NCI-H187 treated with DMSO at 0.1 percent for 48 hours (cell line): ENCODE measurements at regions not wholly inside any gene's neighbourhood (a gene's known extent, or its start where the extent isn't known, plus 50 kb on each side); places are given as distances from the start of the nearest gene placed in this dataset.

ENCODE experiments used
- DNase-seq: peaks from one replicate; lab custom pipeline; 2025; lab: John Stamatoyannopoulos, UW

GRCh38 chr5:3143382-3143781 is 391.9 kb upstream of the IRX2 start:
- DNase-seq = no peak

- peak; percentile 44 for DNase-seq
These were observed 391.0 kb upstream of the IRX2 start for GRCh38 chr5:3142261-3143027.

GRCh38 chr5:3140117-3140516 is 388.6 kb upstream of the IRX2 start:
- DNase-seq = no peak

GRCh38 chr5:3139499-3139931 is 388.0 kb upstream of the IRX2 start:
- no peak for DNase-seq

- no peak for DNase-seq
These were observed 379.7 kb upstream of the IRX2 start for GRCh38 chr5:3131161-3131560.

- no peak for DNase-seq
These were observed 377.8 kb upstream of the IRX2 start for GRCh38 chr5:3129252-3129651.

- DNase-seq = no peak
These were observed 376.0 kb upstream of the IRX2 start for GRCh38 chr5:3127423-3127911.

GRCh38 chr5:3126639-3127038 is 375.2 kb upstream of the IRX2 start:
- no peak for DNase-seq

GRCh38 chr5:3124410-3124809 is 372.9 kb upstream of the IRX2 start:
- no peak for DNase-seq

GRCh38 chr5:3123763-3124157 is 372.3 kb upstream of the IRX2 start:
- DNase-seq = no peak

GRCh38 chr5:3122985-3123762 is 371.7 kb upstream of the IRX2 start:
- DNase-seq = no peak

- no peak for DNase-seq
These were observed 370.7 kb upstream of the IRX2 start for GRCh38 chr5:3122216-3122615.

- no peak for DNase-seq
These were observed 370.3 kb upstream of the IRX2 start for GRCh38 chr5:3121813-3122212.

- no peak for DNase-seq
These were observed 368.6 kb upstream of the IRX2 start for GRCh38 chr5:3120028-3120427.

- no peak for DNase-seq
These were observed 368.0 kb upstream of the IRX2 start for GRCh38 chr5:3119435-3119834.

- DNase-seq = no peak
These were observed 366.9 kb upstream of the IRX2 start for GRCh38 chr5:3118340-3118739.

GRCh38 chr5:3116366-3116765 is 364.9 kb upstream of the IRX2 start:
- no peak for DNase-seq

GRCh38 chr5:3114467-3114866 is 363.0 kb upstream of the IRX2 start:
- DNase-seq = no peak

GRCh38 chr5:3110371-3110770 is 358.9 kb upstream of the IRX2 start:
- DNase-seq = no peak

GRCh38 chr5:3107156-3107611 is 355.7 kb upstream of the IRX2 start:
- no peak for DNase-seq

- DNase-seq = no peak
These were observed 354.1 kb upstream of the IRX2 start for GRCh38 chr5:3105581-3105980.

- DNase-seq = no peak
These were observed 353.7 kb upstream of the IRX2 start for GRCh38 chr5:3105172-3105571.

GRCh38 chr5:3104429-3105060 is 353.1 kb upstream of the IRX2 start:
- DNase-seq = no peak
